HFFc6 (cell line): ENCODE measurements at regions not wholly inside any gene's neighbourhood (a gene's known extent, or its start where the extent isn't known, plus 50 kb on each side); places are given as distances from the start of the nearest gene placed in this dataset.

ENCODE experiments used
- DNase-seq: peaks from one replicate; pipeline ENCODE4 v3.0.0-alpha.2; 2018
- H3K27ac Mint-ChIP-seq: 2 replicates; pipeline ENCODE4 v1.8.0; 2020; ENCODE audit warnings: mild to moderate bottlenecking, mixed read lengths
- H3K27me3 Mint-ChIP-seq: 2 replicates; pipeline ENCODE4 v1.8.0; 2021; ENCODE audit warnings: mild to moderate bottlenecking, moderate library complexity, mixed read lengths; ENCODE audit not compliant: insufficient read depth
- H3K36me3 Mint-ChIP-seq: 2 replicates; pipeline ENCODE4 v1.8.0; 2021; ENCODE audit warnings: low read depth, mixed read lengths
- H3K4me1 Mint-ChIP-seq: 2 replicates; pipeline ENCODE4 v1.8.0; 2020; ENCODE audit warnings: low read depth, mixed read lengths
- H3K4me3 Mint-ChIP-seq: 2 replicates; pipeline ENCODE4 v1.8.0; 2020; ENCODE audit warnings: mild to moderate bottlenecking, moderate library complexity, mixed read lengths
- H3K9me3 Mint-ChIP-seq: 2 replicates; pipeline ENCODE4 v1.8.0; 2020; ENCODE audit warnings: mild to moderate bottlenecking, mixed read lengths
- CTCF ChIP-seq: fragments of 200-600 bp; sonication (generic); IDR thresholded peaks from 2 replicates; pipeline ENCODE4 v1.5.0; 2021; ENCODE audit warnings: antibody characterized with exemption, mild to moderate bottlenecking

- Mint-ChIP-seq H3K27ac (peak overlapping the region; percentile 98), H3K36me3 (peaks cover 45% of the 10 kb centered on the region), H3K4me1 (peaks cover 46% of the 10 kb centered on the region), H3K9me3 (peaks cover 35% of the 10 kb centered on the region), H3K27me3 (no peaks in the 10 kb centered on the region), H3K4me3 (peak overlapping the region; percentile 84)
- no peak for TF ChIP-seq CTCF
- no peak for DNase-seq
These were observed 179.0 kb downstream of the SNX19 start for GRCh38 chr11:130737041-130737830.

GRCh38 chr11:130737866-130738431 lies 178.3 kb downstream of the SNX19 start:
- Mint-ChIP-seq H3K4me3 (peak overlapping the region; percentile 84), H3K4me1 (peaks cover 46% of the 10 kb centered on the region), H3K9me3 (peaks cover 42% of the 10 kb centered on the region), H3K36me3 (peaks cover 47% of the 10 kb centered on the region), H3K27me3 (no peaks in the 10 kb centered on the region), H3K27ac (peak overlapping the region; percentile 98)
- DNase-seq = peak; percentile 89
- TF ChIP-seq CTCF = no peak

- peak overlapping the region; percentile 98 for H3K27ac Mint-ChIP-seq
- H3K4me1 Mint-ChIP-seq = peaks cover 46% of the 10 kb centered on the region
- DNase-seq = peak; percentile 78
- no peak for TF ChIP-seq CTCF
- H3K36me3 Mint-ChIP-seq = peaks cover 43% of the 10 kb centered on the region
- H3K9me3 Mint-ChIP-seq = peaks cover 43% of the 10 kb centered on the region
- peak overlapping the region; percentile 84 for H3K4me3 Mint-ChIP-seq
- no peaks in the 10 kb centered on the region for H3K27me3 Mint-ChIP-seq
These were observed 177.7 kb downstream of the SNX19 start for GRCh38 chr11:130738611-130739010.

- DNase-seq = peak; percentile 8
- H3K27ac Mint-ChIP-seq = no peak overlapping the region
- peaks cover 37% of the 10 kb centered on the region for H3K4me1 Mint-ChIP-seq
- H3K36me3 Mint-ChIP-seq = peaks cover 38% of the 10 kb centered on the region
- peaks cover 31% of the 10 kb centered on the region for H3K9me3 Mint-ChIP-seq
- no peak for TF ChIP-seq CTCF
- no peaks in the 10 kb centered on the region for H3K27me3 Mint-ChIP-seq
- no peak overlapping the region for H3K4me3 Mint-ChIP-seq
These were observed 175.5 kb downstream of the SNX19 start for GRCh38 chr11:130740819-130741218.

GRCh38 chr11:130744794-130745193 lies 171.5 kb downstream of the SNX19 start:
- Mint-ChIP-seq H3K4me3 (no peak overlapping the region), H3K4me1 (no peaks in the 10 kb centered on the region), H3K9me3 (peaks cover 31% of the 10 kb centered on the region), H3K36me3 (peaks cover 40% of the 10 kb centered on the region), H3K27me3 (no peaks in the 10 kb centered on the region; the same call in 1 of the 2 replicates), H3K27ac (no peak overlapping the region)
- DNase-seq = no peak
- no peak for TF ChIP-seq CTCF
